H9 (cell line): ENCODE measurements at regions not wholly inside any gene's neighbourhood (a gene's known extent, or its start where the extent isn't known, plus 50 kb on each side); places are given as distances from the start of the nearest gene placed in this dataset.
"Not testable (repeated sequence)": the region's sequence is repeated elsewhere in the genome, so short reads cannot be mapped to it uniquely, and the experiment has no call there.

ENCODE experiments used
- DNase-seq: peaks from one replicate; pipeline ENCODE4 v3.0.0-alpha.2; 2017
- H2AFZ ChIP-seq: one replicate; pipeline ENCODE4 v1.6.1; 2013; ENCODE audit warnings: mild to moderate bottlenecking, low read length, control low read depth, moderate library complexity
- H2AK5ac ChIP-seq: 2 replicates; pipeline ENCODE4 v1.6.1; 2013; ENCODE audit warnings: low read length, control low read depth, mixed read lengths; ENCODE audit not compliant: insufficient read length
- H2BK120ac ChIP-seq: one replicate; pipeline ENCODE4 v1.6.1; 2013; ENCODE audit warnings: low read depth, mild to moderate bottlenecking, low read length, control low read depth, inconsistent platforms; ENCODE audit not compliant: poor library complexity, severe bottlenecking
- H2BK12ac ChIP-seq: 2 replicates; pipeline ENCODE4 v1.6.1; 2013; ENCODE audit warnings: low read length, control low read depth, mixed read lengths, low read depth; ENCODE audit not compliant: insufficient read length
- H2BK15ac ChIP-seq: 2 replicates; pipeline ENCODE4 v1.6.1; 2013; ENCODE audit warnings: low read depth, low read length, control low read depth
- H2BK20ac ChIP-seq: one replicate; pipeline ENCODE4 v1.6.1; 2013; ENCODE audit warnings: low read depth, mild to moderate bottlenecking, low read length, control low read depth, inconsistent platforms; ENCODE audit not compliant: poor library complexity, severe bottlenecking
- H2BK5ac ChIP-seq: 2 replicates; pipeline ENCODE4 v1.6.1; 2013; ENCODE audit warnings: low read length, control low read depth, mixed read lengths; ENCODE audit not compliant: insufficient read length
- H3K14ac ChIP-seq: 2 replicates; pipeline ENCODE4 v1.6.1; 2013; ENCODE audit warnings: low read length, control low read depth; ENCODE audit not compliant: insufficient read depth
- H3K18ac ChIP-seq: 2 replicates; pipeline ENCODE4 v1.6.1; 2013; ENCODE audit warnings: low read depth, mild to moderate bottlenecking, mixed read lengths, low read length, control low read depth; ENCODE audit not compliant: insufficient read length
- H3K23ac ChIP-seq: 2 replicates; pipeline ENCODE4 v1.6.1; 2013; ENCODE audit warnings: low read length, control low read depth, mixed read lengths, low read depth; ENCODE audit not compliant: insufficient read length
- H3K23me2 ChIP-seq: 2 replicates; pipeline ENCODE4 v1.6.1; 2013; ENCODE audit warnings: low read depth, mild to moderate bottlenecking, mixed read lengths, low read length, control low read depth; ENCODE audit not compliant: insufficient read length, poor library complexity, severe bottlenecking
- H3K27ac ChIP-seq: 2 replicates; pipeline ENCODE4 v1.5.1; 2013; ENCODE audit warnings: low read length, control low read depth, mixed read lengths, low read depth; ENCODE audit not compliant: insufficient read length
- H3K27me3 ChIP-seq: 2 replicates; pipeline ENCODE4 v1.6.1; 2013; ENCODE audit warnings: low read length, control low read depth, inconsistent platforms; ENCODE audit not compliant: insufficient read depth
- H3K4ac ChIP-seq: 2 replicates; pipeline ENCODE4 v1.6.1; 2013; ENCODE audit warnings: low read depth, mild to moderate bottlenecking, control low read depth, inconsistent platforms, low read length, moderate library complexity
- H3K4me1 ChIP-seq: 2 replicates; pipeline ENCODE4 v1.6.1; 2013; ENCODE audit warnings: low read length, control low read depth, inconsistent platforms; ENCODE audit not compliant: insufficient read depth
- H3K4me2 ChIP-seq: 2 replicates; pipeline ENCODE4 v1.6.1; 2013; ENCODE audit warnings: low read length, control low read depth, mixed read lengths; ENCODE audit not compliant: insufficient read length, insufficient read depth
- H3K56ac ChIP-seq: 2 replicates; pipeline ENCODE4 v1.6.1; 2013; ENCODE audit warnings: low read depth, mild to moderate bottlenecking, mixed read lengths, low read length, control low read depth; ENCODE audit not compliant: insufficient read length
- H3K79me1 ChIP-seq: 2 replicates; pipeline ENCODE4 v1.6.1; 2013; ENCODE audit warnings: low read depth, mild to moderate bottlenecking, moderate library complexity, low read length, control low read depth, inconsistent platforms; ENCODE audit not compliant: insufficient read depth, poor library complexity, severe bottlenecking
- H3K79me2 ChIP-seq: 2 replicates; pipeline ENCODE4 v1.6.1; 2013; ENCODE audit warnings: low read length, control low read depth, inconsistent platforms; ENCODE audit not compliant: insufficient read depth
- H3K9ac ChIP-seq: 2 replicates; pipeline ENCODE4 v1.6.1; 2013; ENCODE audit warnings: low read length, control low read depth, mixed read lengths; ENCODE audit not compliant: insufficient read length; ENCODE audit errors: extremely low read depth
- H3K9me3 ChIP-seq: one replicate; pipeline ENCODE4 v1.6.1; 2013; ENCODE audit warnings: low read depth, low read length, inconsistent platforms; ENCODE audit not compliant: control insufficient read depth
- H3T11ph ChIP-seq: one replicate; pipeline ENCODE4 v1.6.1; 2013; ENCODE audit warnings: mild to moderate bottlenecking, low read length, control low read depth, inconsistent platforms
- H4K20me1 ChIP-seq: one replicate; pipeline ENCODE4 v1.6.1; 2013; ENCODE audit not compliant: control insufficient read depth, insufficient read length, insufficient read depth
- H4K5ac ChIP-seq: 2 replicates; pipeline ENCODE4 v1.6.1; 2013; ENCODE audit warnings: low read depth, mild to moderate bottlenecking, mixed read lengths, low read length, control low read depth; ENCODE audit not compliant: insufficient read length
- H4K8ac ChIP-seq: replicated peaks from 2 replicates; pipeline ENCODE4 v1.6.1; 2013; ENCODE audit warnings: low read length, control low read depth, mixed read lengths, low read depth; ENCODE audit not compliant: insufficient read length
- H4K91ac ChIP-seq: 2 replicates; pipeline ENCODE4 v1.6.1; 2013; ENCODE audit warnings: low read depth, mild to moderate bottlenecking, moderate library complexity, mixed read lengths, low read length, control low read depth; ENCODE audit not compliant: insufficient read length
- H3K27ac Mint-ChIP-seq, 3 experiments: 2 replicates in 2 of 3; 3 replicates in 1 of 3; pipeline ENCODE4 v1.8.0; 2020 to 2021; ENCODE audit warnings: mixed read lengths in 3 of 3, mild to moderate bottlenecking in 1 of 3, moderate library complexity in 1 of 3
- H3K27me3 Mint-ChIP-seq: 2 replicates; pipeline ENCODE4 v1.8.0; 2021; ENCODE audit warnings: low read depth, mild to moderate bottlenecking, moderate library complexity, mixed read lengths
- H3K36me3 Mint-ChIP-seq, 3 experiments: 2 replicates in 2 of 3; 3 replicates in 1 of 3; pipeline ENCODE4 v1.8.0; 2020 to 2021; ENCODE audit warnings: low read depth in 3 of 3, mixed read lengths in 3 of 3; ENCODE audit not compliant: insufficient read depth in 1 of 3
- H3K4me1 Mint-ChIP-seq, 2 experiments: 2 replicates each; pipeline ENCODE4 v1.8.0; 2020; ENCODE audit warnings: mixed read lengths in 2 of 2
- H3K4me3 Mint-ChIP-seq, 2 experiments: 2 replicates in 1 of 2; 3 replicates in 1 of 2; pipeline ENCODE4 v1.8.0; 2020 to 2021; ENCODE audit warnings: mild to moderate bottlenecking in 2 of 2, mixed read lengths in 2 of 2, moderate library complexity in 1 of 2
- H3K9me3 Mint-ChIP-seq, 2 experiments: 2 replicates in 1 of 2; 3 replicates in 1 of 2; pipeline ENCODE4 v1.8.0; 2020; ENCODE audit warnings: mild to moderate bottlenecking in 2 of 2, mixed read lengths in 2 of 2, moderate library complexity in 1 of 2
- CTCF ChIP-seq: fragments of 200-600 bp; sonication (generic); conservative IDR thresholded peaks from 3 replicates; pipeline ENCODE4 v1.8.0; 2021; ENCODE audit warnings: antibody characterized with exemption, mild to moderate bottlenecking
- WGBS: extraction: QIAGEN DNeasy Blood & Tissue Kit; methylation state at CpG from one replicate; pipeline ENCODE4 v1.1.7; 2013; ENCODE audit warnings: missing lambda C conversion rate, low lambda C conversion rate, mixed read lengths; ENCODE audit not compliant: insufficient read length; ENCODE audit errors: extremely low coverage; 5-methylcytosine and 5-hydroxymethylcytosine counted together

DNA sequence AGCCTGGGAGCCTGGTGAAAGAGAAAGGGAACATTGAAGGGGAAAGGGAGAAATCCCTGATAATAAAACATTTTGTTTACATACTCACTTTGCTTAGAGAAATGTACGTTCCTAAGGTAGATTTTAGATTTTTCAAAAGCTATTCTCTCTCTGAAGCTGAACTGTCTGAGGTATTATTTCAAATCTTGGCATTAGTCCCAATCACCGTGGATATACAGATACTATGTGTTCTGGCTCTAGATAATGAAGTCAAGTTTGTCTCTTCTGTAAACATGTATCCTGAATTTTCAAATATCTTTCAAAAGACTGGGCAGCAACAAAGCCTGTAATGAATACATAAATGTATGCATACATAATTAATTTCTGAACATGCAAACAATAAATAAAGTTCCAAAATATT is 1104.2 kb upstream of the FAM98A start:
- H3K4me2 ChIP-seq, result no peak overlapping the region
- no peak overlapping the region; a peak in 1 of 7 replicates for H3K27ac Mint-ChIP-seq
- no peaks in the 10 kb centered on the region for H3K79me1 ChIP-seq
- H2BK15ac ChIP-seq, result no peak overlapping the region
- H3K18ac ChIP-seq, result no peak overlapping the region
- no peak overlapping the region for H3K27ac ChIP-seq
- H3K4me1 ChIP-seq, result no peaks in the 10 kb centered on the region
- H2AK5ac ChIP-seq, result no peak overlapping the region
- H3K23me2 ChIP-seq, result no peaks in the 10 kb centered on the region
- no peak overlapping the region for H3K23ac ChIP-seq
- H3T11ph ChIP-seq, result no peak overlapping the region
- no peak overlapping the region for H4K91ac ChIP-seq
- H3K9me3 ChIP-seq, result no peaks in the 10 kb centered on the region
- H3K27me3 ChIP-seq, result no peaks in the 10 kb centered on the region
- no peak overlapping the region for H3K56ac ChIP-seq
- no peaks in the 10 kb centered on the region for H3K79me2 ChIP-seq
- H4K8ac ChIP-seq, result no peak overlapping the region
- H4K5ac ChIP-seq, result no peak overlapping the region
- no peak overlapping the region for H2BK120ac ChIP-seq
- no peak overlapping the region for H2AFZ ChIP-seq
- no peak for DNase-seq
- H3K4me1 Mint-ChIP-seq, result peaks cover 8 to 13% of the 10 kb centered on the region in 2 experiments
- no CpG with 5 or more reads among the region's 2 CpGs for WGBS
- no peaks in the 10 kb centered on the region for H4K20me1 ChIP-seq
- no peak overlapping the region for H3K4ac ChIP-seq
- no peaks in the 10 kb centered on the region for H3K27me3 Mint-ChIP-seq
- H3K14ac ChIP-seq, result no peak overlapping the region
- no peak overlapping the region for H2BK20ac ChIP-seq
- no peak for TF ChIP-seq CTCF
- H3K9ac ChIP-seq, result no peak overlapping the region
- no peaks in the 10 kb centered on the region; a peak in 1 of 7 replicates for H3K36me3 Mint-ChIP-seq
- H3K4me3 Mint-ChIP-seq, result no peak overlapping the region
- no peak overlapping the region for H2BK5ac ChIP-seq
- H2BK12ac ChIP-seq, result no peak overlapping the region
- H3K9me3 Mint-ChIP-seq, result no peaks in the 10 kb centered on the region; a peak in 1 of 5 replicates

GRCh38 chr2:34702391-34702790 is 1103.3 kb upstream of the FAM98A start:
- not testable (repeated sequence) for H2BK15ac ChIP-seq, H3K9me3 Mint-ChIP-seq, H3K4ac ChIP-seq

More at GRCh38 chr2:34702391-34702790, 1103.3 kb upstream of the FAM98A start:
- not testable (repeated sequence) for H4K5ac ChIP-seq, H4K91ac ChIP-seq, H2BK120ac ChIP-seq, H4K20me1 ChIP-seq, H3K14ac ChIP-seq, H3K79me1 ChIP-seq, H3K9me3 ChIP-seq, H2BK20ac ChIP-seq, H2AFZ ChIP-seq, H3K36me3 Mint-ChIP-seq, H3K79me2 ChIP-seq, H3K18ac ChIP-seq, H3K4me2 ChIP-seq, H3K9ac ChIP-seq, H4K8ac ChIP-seq, H3K23me2 ChIP-seq, H3K4me1 ChIP-seq, H3K23ac ChIP-seq, H3K27ac Mint-ChIP-seq, H3K56ac ChIP-seq, H3K27ac ChIP-seq, H3K27me3 ChIP-seq, H3T11ph ChIP-seq, H2BK5ac ChIP-seq, H2AK5ac ChIP-seq, H3K4me3 Mint-ChIP-seq, H2BK12ac ChIP-seq, H3K27me3 Mint-ChIP-seq
- peaks cover 8 to 13% of the 10 kb centered on the region in 2 experiments for H3K4me1 Mint-ChIP-seq
- DNase-seq, result peak; percentile 30
- WGBS, result no CpG with 5 or more reads among the region's 6 CpGs
